ENCODE measurements at regions not wholly inside any gene's neighbourhood (a gene's known extent, or its start where the extent isn't known, plus 50 kb on each side); places are given as distances from the start of the nearest gene placed in this dataset.

- no peak overlapping the region for H3K4me3 ChIP-seq (ENCODE audit: low read length)
- H3K27me3 Mint-ChIP-seq (ENCODE audit: low read depth in 2 of 2) = peaks cover 7 to 32% of the 10 kb centered on the region in 2 donors
- no peak for ATAC-seq
- intact Hi-C loops (cut with micrococcal nuclease) = no loop called here
- H3K4me1 Mint-ChIP-seq = no peaks in the 10 kb centered on the region
- H3K27ac ChIP-seq (ENCODE audit: low read length) = no peak overlapping the region
- H3K36me3 ChIP-seq (ENCODE audit: control insufficient read depth, insufficient read depth, low read length) = no peaks in the 10 kb centered on the region
- no peaks in the 10 kb centered on the region for H3K27me3 ChIP-seq (ENCODE audit: control insufficient read depth, insufficient read depth, low read length)
- TF ChIP-seq, protein P1, sequence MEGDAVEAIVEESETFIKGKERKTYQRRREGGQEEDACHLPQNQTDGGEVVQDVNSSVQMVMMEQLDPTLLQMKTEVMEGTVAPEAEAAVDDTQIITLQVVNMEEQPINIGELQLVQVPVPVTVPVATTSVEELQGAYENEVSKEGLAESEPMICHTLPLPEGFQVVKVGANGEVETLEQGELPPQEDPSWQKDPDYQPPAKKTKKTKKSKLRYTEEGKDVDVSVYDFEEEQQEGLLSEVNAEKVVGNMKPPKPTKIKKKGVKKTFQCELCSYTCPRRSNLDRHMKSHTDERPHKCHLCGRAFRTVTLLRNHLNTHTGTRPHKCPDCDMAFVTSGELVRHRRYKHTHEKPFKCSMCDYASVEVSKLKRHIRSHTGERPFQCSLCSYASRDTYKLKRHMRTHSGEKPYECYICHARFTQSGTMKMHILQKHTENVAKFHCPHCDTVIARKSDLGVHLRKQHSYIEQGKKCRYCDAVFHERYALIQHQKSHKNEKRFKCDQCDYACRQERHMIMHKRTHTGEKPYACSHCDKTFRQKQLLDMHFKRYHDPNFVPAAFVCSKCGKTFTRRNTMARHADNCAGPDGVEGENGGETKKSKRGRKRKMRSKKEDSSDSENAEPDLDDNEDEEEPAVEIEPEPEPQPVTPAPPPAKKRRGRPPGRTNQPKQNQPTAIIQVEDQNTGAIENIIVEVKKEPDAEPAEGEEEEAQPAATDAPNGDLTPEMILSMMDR (IDR thresholded peaks at IDR 0.05) = no peak
- DNase-seq = no peak
- H3K36me3 Mint-ChIP-seq = no peaks in the 10 kb centered on the region
- H3K4me1 ChIP-seq (ENCODE audit: control insufficient read depth, insufficient read depth, low read length) = no peaks in the 10 kb centered on the region
- no peak overlapping the region for H3K4me3 Mint-ChIP-seq
- no peak overlapping the region for H3K27ac Mint-ChIP-seq
- no peaks in the 10 kb centered on the region for H3K9me3 Mint-ChIP-seq
- WGBS (ENCODE audit: insufficient coverage) = 89% methylated on average over 1 of the region's 1 CpG
- H3K9me3 ChIP-seq (ENCODE audit: control insufficient read depth, insufficient read depth, low read length) = no peaks in the 10 kb centered on the region
Observed at GRCh38 chr5:135087950-135088349, 53.9 kb upstream of the PITX1 start.

DNA sequence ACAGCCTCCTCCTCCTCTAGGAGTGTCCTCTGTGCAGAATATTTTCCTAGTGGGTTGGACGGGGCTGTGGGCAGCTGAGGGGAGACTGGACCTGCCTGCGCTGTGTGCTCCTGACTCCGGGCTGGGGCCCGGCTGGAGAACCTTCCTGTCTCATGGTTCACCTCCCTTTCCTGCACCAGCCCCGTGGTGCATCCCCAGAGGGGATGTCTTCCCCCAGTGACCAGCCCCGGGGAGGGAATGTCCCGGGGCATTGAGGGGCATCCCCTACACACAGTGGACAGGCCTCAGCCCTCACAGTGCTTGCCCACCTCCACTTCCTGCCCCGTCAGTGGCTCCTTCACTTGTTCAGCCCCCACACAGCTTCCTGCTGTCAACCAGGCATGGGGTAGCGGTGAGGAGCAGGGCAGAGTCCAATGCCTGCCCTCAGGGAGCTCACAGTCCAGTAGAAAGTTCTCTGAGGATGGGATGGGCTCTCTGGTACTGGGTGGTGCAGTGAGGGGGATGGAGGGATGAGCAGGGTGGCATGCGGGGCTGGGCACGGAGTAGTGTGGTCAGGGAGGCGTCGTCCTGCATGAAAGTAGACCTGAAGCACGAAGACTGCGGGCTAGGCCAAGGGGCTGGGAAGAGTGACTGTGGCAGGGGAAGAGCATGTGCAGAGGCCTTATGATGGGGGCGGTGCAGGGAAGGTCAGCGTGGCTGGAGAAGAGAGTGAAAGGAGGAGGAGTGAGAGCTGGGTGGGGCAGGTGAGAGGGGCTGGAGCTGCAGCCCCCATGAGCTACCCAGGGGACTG is 52.1 kb upstream of the PITX1 start:
- intact Hi-C loops (cut with micrococcal nuclease) = no loop called here
- Mint-ChIP-seq H3K27me3 (ENCODE audit: low read depth in 2 of 2) (peaks cover 10 to 39% of the 10 kb centered on the region in 2 donors), H3K4me3 (no peak overlapping the region), H3K9me3 (no peaks in the 10 kb centered on the region), H3K4me1 (no peaks in the 10 kb centered on the region), H3K27ac (no peak overlapping the region), H3K36me3 (no peaks in the 10 kb centered on the region)
- Histone ChIP-seq H3K27ac (ENCODE audit: low read length) (no peak overlapping the region), H3K4me3 (ENCODE audit: low read length) (no peak overlapping the region), H3K27me3 (ENCODE audit: control insufficient read depth, insufficient read depth, low read length) (no peaks in the 10 kb centered on the region), H3K9me3 (ENCODE audit: control insufficient read depth, insufficient read depth, low read length) (no peaks in the 10 kb centered on the region), H3K36me3 (ENCODE audit: control insufficient read depth, insufficient read depth, low read length) (no peaks in the 10 kb centered on the region), H3K4me1 (ENCODE audit: control insufficient read depth, insufficient read depth, low read length) (no peaks in the 10 kb centered on the region)
- DNase-seq (no peak), ATAC-seq (no peak)
- TF ChIP-seq, protein P1 (IDR thresholded peaks at IDR 0.05) = no peak
- WGBS (ENCODE audit: insufficient coverage) = 91% methylated on average over 17 of the region's 17 CpGs

DNA sequence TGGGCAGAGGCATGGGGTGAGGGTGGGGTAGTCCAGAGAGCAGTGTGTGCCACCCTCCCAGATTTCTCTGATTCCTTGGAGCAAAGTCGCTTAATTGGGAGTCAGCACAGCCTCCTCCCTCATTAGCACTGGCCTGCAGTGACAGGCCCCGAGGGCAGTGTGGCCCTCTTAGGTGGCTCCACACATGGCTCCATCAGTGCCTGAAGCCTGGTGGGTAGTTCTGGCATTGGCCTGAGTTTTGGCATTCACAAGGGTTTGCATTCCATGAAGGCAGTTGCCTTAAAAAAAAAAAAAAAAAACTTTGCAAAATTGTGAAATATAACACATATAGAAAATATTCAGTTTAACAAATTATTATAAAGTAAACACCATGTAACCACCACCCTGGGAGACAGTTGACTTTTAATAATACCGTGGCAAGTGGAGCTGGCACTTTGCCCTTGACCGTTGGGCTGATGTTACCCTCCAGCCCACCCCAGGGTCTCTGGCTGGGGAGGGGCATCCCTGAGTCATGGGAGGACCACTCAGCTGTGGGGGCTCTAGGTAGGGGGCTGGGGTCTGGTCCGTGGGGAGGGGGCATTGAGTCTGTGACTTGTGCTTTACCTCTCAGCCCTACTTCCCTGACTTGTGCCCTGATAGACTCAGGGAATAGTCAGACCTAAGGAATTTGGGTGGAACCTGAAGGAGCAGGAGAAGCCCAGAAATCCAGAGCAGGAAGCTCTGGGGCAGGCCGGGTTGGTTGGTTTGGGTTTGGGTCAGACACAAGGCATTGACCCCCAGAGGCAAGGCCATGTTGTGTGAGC is 51.3 kb upstream of the PITX1 start:
- no peaks in the 10 kb centered on the region for H3K36me3 ChIP-seq (ENCODE audit: control insufficient read depth, insufficient read depth, low read length)
- Mint-ChIP-seq H3K27ac (no peak overlapping the region), H3K4me1 (no peaks in the 10 kb centered on the region), H3K4me3 (no peak overlapping the region), H3K9me3 (no peaks in the 10 kb centered on the region), H3K36me3 (no peaks in the 10 kb centered on the region), H3K27me3 (ENCODE audit: low read depth in 2 of 2) (peaks cover 10 to 45% of the 10 kb centered on the region in 2 donors)
- TF ChIP-seq, protein P1 (IDR thresholded peaks at IDR 0.05) = no peak
- no peaks in the 10 kb centered on the region for H3K4me1 ChIP-seq (ENCODE audit: control insufficient read depth, insufficient read depth, low read length)
- no peak overlapping the region for H3K27ac ChIP-seq (ENCODE audit: low read length)
- H3K27me3 ChIP-seq (ENCODE audit: control insufficient read depth, insufficient read depth, low read length) = no peaks in the 10 kb centered on the region
- H3K4me3 ChIP-seq (ENCODE audit: low read length) = no peak overlapping the region
- ATAC-seq (no peak), DNase-seq (no peak)
- no peaks in the 10 kb centered on the region for H3K9me3 ChIP-seq (ENCODE audit: control insufficient read depth, insufficient read depth, low read length)
- WGBS (ENCODE audit: insufficient coverage) = 74% methylated on average over 6 of the region's 6 CpGs
- intact Hi-C loops (cut with micrococcal nuclease) = no loop called here
